ENCODE measurements at regions not wholly inside any gene's neighbourhood (a gene's known extent, or its start where the extent isn't known, plus 50 kb on each side); places are given as distances from the start of the nearest gene placed in this dataset.

GRCh38 chr3:157948605-157949383 lies 157.4 kb downstream of the SHOX2 start (continued):
- TF ChIP-seq, protein P1, sequence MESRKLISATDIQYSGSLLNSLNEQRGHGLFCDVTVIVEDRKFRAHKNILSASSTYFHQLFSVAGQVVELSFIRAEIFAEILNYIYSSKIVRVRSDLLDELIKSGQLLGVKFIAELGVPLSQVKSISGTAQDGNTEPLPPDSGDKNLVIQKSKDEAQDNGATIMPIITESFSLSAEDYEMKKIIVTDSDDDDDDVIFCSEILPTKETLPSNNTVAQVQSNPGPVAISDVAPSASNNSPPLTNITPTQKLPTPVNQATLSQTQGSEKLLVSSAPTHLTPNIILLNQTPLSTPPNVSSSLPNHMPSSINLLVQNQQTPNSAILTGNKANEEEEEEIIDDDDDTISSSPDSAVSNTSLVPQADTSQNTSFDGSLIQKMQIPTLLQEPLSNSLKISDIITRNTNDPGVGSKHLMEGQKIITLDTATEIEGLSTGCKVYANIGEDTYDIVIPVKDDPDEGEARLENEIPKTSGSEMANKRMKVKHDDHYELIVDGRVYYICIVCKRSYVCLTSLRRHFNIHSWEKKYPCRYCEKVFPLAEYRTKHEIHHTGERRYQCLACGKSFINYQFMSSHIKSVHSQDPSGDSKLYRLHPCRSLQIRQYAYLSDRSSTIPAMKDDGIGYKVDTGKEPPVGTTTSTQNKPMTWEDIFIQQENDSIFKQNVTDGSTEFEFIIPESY (IDR thresholded peaks at IDR 0.05; ENCODE audit: extremely low read depth, insufficient replicate concordance, low read length): no peak
- TF ChIP-seq ZNF274 (IDR thresholded peaks at IDR 0.05; ENCODE audit: low read depth, low read length) (no peak), MAX (IDR thresholded peaks at IDR 0.05) (no peak), EGR1 (IDR thresholded peaks at IDR 0.05; ENCODE audit: low read depth) (no peak), CEBPB (IDR thresholded peaks at IDR 0.05; ENCODE audit: low read depth) (no peak), EZH2phosphoT487 (IDR thresholded peaks at IDR 0.05; ENCODE audit: borderline replicate concordance) (no peak)

GRCh38 chr3:157939166-157939565 lies 167.1 kb downstream of the SHOX2 start:
- Histone ChIP-seq H2AFZ (ENCODE audit: low read depth, low read length, poor library complexity, severe bottlenecking) (no peak overlapping the region), H3K9ac (ENCODE audit: low read length) (no peak overlapping the region), H3K9me2 (ENCODE audit: insufficient read depth) (no peaks in the 10 kb centered on the region), H3K79me2 (ENCODE audit: insufficient read depth, low read length) (no peaks in the 10 kb centered on the region), H3K27me3 (ENCODE audit: insufficient read depth, low read length) (no peaks in the 10 kb centered on the region), H3K9me3 (ENCODE audit: control insufficient read depth in 1 of 2, insufficient read depth in 1 of 2, low read depth in 1 of 2, low read length in 2 of 2) (no peaks in the 10 kb centered on the region), H4K20me1 (ENCODE audit: insufficient read depth) (no peaks in the 10 kb centered on the region), H3K36me3 (ENCODE audit: control insufficient read depth in 1 of 2, insufficient read depth in 2 of 2, low read length in 2 of 2) (no peaks in the 10 kb centered on the region), H3K4me3 (replicated peaks in 1 of 2; ENCODE audit: low read depth in 1 of 2, low read length in 2 of 2) (no peak overlapping the region), H3K4me1 (ENCODE audit: control insufficient read depth in 1 of 2, insufficient read depth in 2 of 2, low read length in 2 of 2) (no peaks in the 10 kb centered on the region), H3K27ac (ENCODE audit: low read depth, low read length) (no peak overlapping the region), H3K4me2 (ENCODE audit: low read length) (no peak overlapping the region)
- ATAC-seq: no peak
- TF ChIP-seq SRF (IDR thresholded peaks at IDR 0.05; ENCODE audit: low read depth) (no peak), JUND (IDR thresholded peaks at IDR 0.05) (no peak), TCF7L2 (IDR thresholded peaks at IDR 0.05; ENCODE audit: borderline replicate concordance, extremely low read depth, insufficient read depth, insufficient read length) (no peak), SIN3A (IDR thresholded peaks at IDR 0.05; ENCODE audit: low read depth) (no peak), ATF3 (IDR thresholded peaks at IDR 0.05) (no peak), CEBPB (IDR thresholded peaks at IDR 0.05; ENCODE audit: low read depth) (no peak), SP1 (IDR thresholded peaks at IDR 0.05; ENCODE audit: low read depth) (no peak), CTCF (IDR thresholded peaks at IDR 0.05 in 2 of 3, conservative IDR thresholded peaks at IDR 0.05 in 1 of 3; ENCODE audit: borderline replicate concordance in 1 of 3, insufficient read depth in 1 of 3, low read depth in 2 of 3, low read length in 2 of 3) (no peak), CBX3 (IDR thresholded peaks at IDR 0.05; ENCODE audit: low read depth) (no peak)
- ChIA-PET CTCF (interaction anchor here (0.6 kb wide), 1 partner anchor 852 kb away, joined by 3 read pairs; no protein-coding TSS in a partner anchor), RAD21 (ENCODE audit: low non-redundant PET in 1 of 2, low total read pairs in 2 of 2, uncharacterized antibody in 2 of 2, unreplicated experiment in 2 of 2) (no interaction called here), POLR2A (no interaction called here)
- no peak for DNase-seq (ENCODE audit: low read depth, low spot score)
- intact Hi-C loops (cut with micrococcal nuclease): no loop called here
- no TSS peak for BruUV-seq (replicated peaks)
